H9 (cell line): ENCODE measurements at regions not wholly inside any gene's neighbourhood (a gene's known extent, or its start where the extent isn't known, plus 50 kb on each side); places are given as distances from the start of the nearest gene placed in this dataset.

Experiments used
- DNase-seq: peaks from one replicate; pipeline ENCODE4 v3.0.0-alpha.2; 2017
- H2AFZ ChIP-seq: one replicate; pipeline ENCODE4 v1.6.1; 2013; ENCODE audit warnings: mild to moderate bottlenecking, low read length, control low read depth, moderate library complexity
- H2AK5ac ChIP-seq: 2 replicates; pipeline ENCODE4 v1.6.1; 2013; ENCODE audit warnings: low read length, control low read depth, mixed read lengths; ENCODE audit not compliant: insufficient read length
- H2BK120ac ChIP-seq: one replicate; pipeline ENCODE4 v1.6.1; 2013; ENCODE audit warnings: low read depth, mild to moderate bottlenecking, low read length, control low read depth, inconsistent platforms; ENCODE audit not compliant: poor library complexity, severe bottlenecking
- H2BK12ac ChIP-seq: 2 replicates; pipeline ENCODE4 v1.6.1; 2013; ENCODE audit warnings: low read length, control low read depth, mixed read lengths, low read depth; ENCODE audit not compliant: insufficient read length
- H2BK15ac ChIP-seq: 2 replicates; pipeline ENCODE4 v1.6.1; 2013; ENCODE audit warnings: low read depth, low read length, control low read depth
- H2BK20ac ChIP-seq: one replicate; pipeline ENCODE4 v1.6.1; 2013; ENCODE audit warnings: low read depth, mild to moderate bottlenecking, low read length, control low read depth, inconsistent platforms; ENCODE audit not compliant: poor library complexity, severe bottlenecking
- H2BK5ac ChIP-seq: 2 replicates; pipeline ENCODE4 v1.6.1; 2013; ENCODE audit warnings: low read length, control low read depth, mixed read lengths; ENCODE audit not compliant: insufficient read length
- H3K14ac ChIP-seq: 2 replicates; pipeline ENCODE4 v1.6.1; 2013; ENCODE audit warnings: low read length, control low read depth; ENCODE audit not compliant: insufficient read depth
- H3K18ac ChIP-seq: 2 replicates; pipeline ENCODE4 v1.6.1; 2013; ENCODE audit warnings: low read depth, mild to moderate bottlenecking, mixed read lengths, low read length, control low read depth; ENCODE audit not compliant: insufficient read length
- H3K23ac ChIP-seq: 2 replicates; pipeline ENCODE4 v1.6.1; 2013; ENCODE audit warnings: low read length, control low read depth, mixed read lengths, low read depth; ENCODE audit not compliant: insufficient read length
- H3K23me2 ChIP-seq: 2 replicates; pipeline ENCODE4 v1.6.1; 2013; ENCODE audit warnings: low read depth, mild to moderate bottlenecking, mixed read lengths, low read length, control low read depth; ENCODE audit not compliant: insufficient read length, poor library complexity, severe bottlenecking
- H3K27ac ChIP-seq: 2 replicates; pipeline ENCODE4 v1.5.1; 2013; ENCODE audit warnings: low read length, control low read depth, mixed read lengths, low read depth; ENCODE audit not compliant: insufficient read length
- H3K27me3 ChIP-seq: 2 replicates; pipeline ENCODE4 v1.6.1; 2013; ENCODE audit warnings: low read length, control low read depth, inconsistent platforms; ENCODE audit not compliant: insufficient read depth
- H3K4ac ChIP-seq: 2 replicates; pipeline ENCODE4 v1.6.1; 2013; ENCODE audit warnings: low read depth, mild to moderate bottlenecking, control low read depth, inconsistent platforms, low read length, moderate library complexity
- H3K4me1 ChIP-seq: 2 replicates; pipeline ENCODE4 v1.6.1; 2013; ENCODE audit warnings: low read length, control low read depth, inconsistent platforms; ENCODE audit not compliant: insufficient read depth
- H3K4me2 ChIP-seq: 2 replicates; pipeline ENCODE4 v1.6.1; 2013; ENCODE audit warnings: low read length, control low read depth, mixed read lengths; ENCODE audit not compliant: insufficient read length, insufficient read depth
- H3K56ac ChIP-seq: 2 replicates; pipeline ENCODE4 v1.6.1; 2013; ENCODE audit warnings: low read depth, mild to moderate bottlenecking, mixed read lengths, low read length, control low read depth; ENCODE audit not compliant: insufficient read length
- H3K79me1 ChIP-seq: 2 replicates; pipeline ENCODE4 v1.6.1; 2013; ENCODE audit warnings: low read depth, mild to moderate bottlenecking, moderate library complexity, low read length, control low read depth, inconsistent platforms; ENCODE audit not compliant: insufficient read depth, poor library complexity, severe bottlenecking
- H3K79me2 ChIP-seq: 2 replicates; pipeline ENCODE4 v1.6.1; 2013; ENCODE audit warnings: low read length, control low read depth, inconsistent platforms; ENCODE audit not compliant: insufficient read depth
- H3K9ac ChIP-seq: 2 replicates; pipeline ENCODE4 v1.6.1; 2013; ENCODE audit warnings: low read length, control low read depth, mixed read lengths; ENCODE audit not compliant: insufficient read length; ENCODE audit errors: extremely low read depth
- H3K9me3 ChIP-seq: one replicate; pipeline ENCODE4 v1.6.1; 2013; ENCODE audit warnings: low read depth, low read length, inconsistent platforms; ENCODE audit not compliant: control insufficient read depth
- H3T11ph ChIP-seq: one replicate; pipeline ENCODE4 v1.6.1; 2013; ENCODE audit warnings: mild to moderate bottlenecking, low read length, control low read depth, inconsistent platforms
- H4K20me1 ChIP-seq: one replicate; pipeline ENCODE4 v1.6.1; 2013; ENCODE audit not compliant: control insufficient read depth, insufficient read length, insufficient read depth
- H4K5ac ChIP-seq: 2 replicates; pipeline ENCODE4 v1.6.1; 2013; ENCODE audit warnings: low read depth, mild to moderate bottlenecking, mixed read lengths, low read length, control low read depth; ENCODE audit not compliant: insufficient read length
- H4K8ac ChIP-seq: replicated peaks from 2 replicates; pipeline ENCODE4 v1.6.1; 2013; ENCODE audit warnings: low read length, control low read depth, mixed read lengths, low read depth; ENCODE audit not compliant: insufficient read length
- H4K91ac ChIP-seq: 2 replicates; pipeline ENCODE4 v1.6.1; 2013; ENCODE audit warnings: low read depth, mild to moderate bottlenecking, moderate library complexity, mixed read lengths, low read length, control low read depth; ENCODE audit not compliant: insufficient read length
- H3K27ac Mint-ChIP-seq, 3 experiments: 2 replicates in 2 of 3; 3 replicates in 1 of 3; pipeline ENCODE4 v1.8.0; 2020 to 2021; ENCODE audit warnings: mixed read lengths in 3 of 3, mild to moderate bottlenecking in 1 of 3, moderate library complexity in 1 of 3
- H3K27me3 Mint-ChIP-seq: 2 replicates; pipeline ENCODE4 v1.8.0; 2021; ENCODE audit warnings: low read depth, mild to moderate bottlenecking, moderate library complexity, mixed read lengths
- H3K36me3 Mint-ChIP-seq, 3 experiments: 2 replicates in 2 of 3; 3 replicates in 1 of 3; pipeline ENCODE4 v1.8.0; 2020 to 2021; ENCODE audit warnings: low read depth in 3 of 3, mixed read lengths in 3 of 3; ENCODE audit not compliant: insufficient read depth in 1 of 3
- H3K4me1 Mint-ChIP-seq, 2 experiments: 2 replicates each; pipeline ENCODE4 v1.8.0; 2020; ENCODE audit warnings: mixed read lengths in 2 of 2
- H3K4me3 Mint-ChIP-seq, 2 experiments: 2 replicates in 1 of 2; 3 replicates in 1 of 2; pipeline ENCODE4 v1.8.0; 2020 to 2021; ENCODE audit warnings: mild to moderate bottlenecking in 2 of 2, mixed read lengths in 2 of 2, moderate library complexity in 1 of 2
- H3K9me3 Mint-ChIP-seq, 2 experiments: 2 replicates in 1 of 2; 3 replicates in 1 of 2; pipeline ENCODE4 v1.8.0; 2020; ENCODE audit warnings: mild to moderate bottlenecking in 2 of 2, mixed read lengths in 2 of 2, moderate library complexity in 1 of 2
- CTCF ChIP-seq: fragments of 200-600 bp; sonication (generic); conservative IDR thresholded peaks from 3 replicates; pipeline ENCODE4 v1.8.0; 2021; ENCODE audit warnings: antibody characterized with exemption, mild to moderate bottlenecking
- WGBS: extraction: QIAGEN DNeasy Blood & Tissue Kit; methylation state at CpG from one replicate; pipeline ENCODE4 v1.1.7; 2013; ENCODE audit warnings: missing lambda C conversion rate, low lambda C conversion rate, mixed read lengths; ENCODE audit not compliant: insufficient read length; ENCODE audit errors: extremely low coverage; 5-methylcytosine and 5-hydroxymethylcytosine counted together

GRCh38 chr3:24837601-24838000 lies 343.0 kb upstream of the THRB start:
- Mint-ChIP-seq H3K27me3 (peaks cover 19% of the 10 kb centered on the region), H3K4me1 (peaks cover 13 to 16% of the 10 kb centered on the region in 2 experiments), H3K27ac (no peak overlapping the region), H3K36me3 (no peaks in the 10 kb centered on the region), H3K9me3 (no peaks in the 10 kb centered on the region), H3K4me3 (no peak overlapping the region)
- no peak for DNase-seq
- Histone ChIP-seq H4K8ac (no peak overlapping the region), H3K4me2 (no peak overlapping the region), H4K20me1 (no peaks in the 10 kb centered on the region), H3K4ac (no peak overlapping the region), H3T11ph (no peak overlapping the region), H2BK5ac (no peak overlapping the region), H3K27ac (no peak overlapping the region), H3K18ac (no peak overlapping the region), H2BK15ac (no peak overlapping the region), H3K56ac (no peak overlapping the region), H3K4me1 (no peaks in the 10 kb centered on the region; the same call in 1 of the 2 replicates), H3K9me3 (no peaks in the 10 kb centered on the region), H2AK5ac (no peak overlapping the region), H4K91ac (no peak overlapping the region), H3K79me1 (no peaks in the 10 kb centered on the region), H3K79me2 (no peaks in the 10 kb centered on the region), H3K27me3 (no peaks in the 10 kb centered on the region), H2AFZ (no peak overlapping the region), H2BK12ac (no peak overlapping the region), H3K23me2 (no peaks in the 10 kb centered on the region), H3K14ac (no peak overlapping the region), H3K23ac (no peak overlapping the region), H2BK20ac (no peak overlapping the region), H4K5ac (no peak overlapping the region), H2BK120ac (no peak overlapping the region), H3K9ac (no peak overlapping the region)
- no CpG with 5 or more reads among the region's 3 CpGs for WGBS
- no peak for TF ChIP-seq CTCF
